GM12878 (cell line): ENCODE measurements at regions not wholly inside any gene's neighbourhood (a gene's known extent, or its start where the extent isn't known, plus 50 kb on each side); places are given as distances from the start of the nearest gene placed in this dataset.

ENCODE experiments used
- ATAC-seq: fragments of 200-7000 bp; cut with Tn5 transposase; 3 replicates; pipeline ENCODE4 v1.9.1; 2020; ENCODE audit warnings: mild to moderate bottlenecking, moderate library complexity
- BruUV-seq: library from RNA; stranded (reverse); fragments of 400-500 nt; replicated peaks from 2 replicates; lab custom pipeline; 2021; lab: Mats Ljungman, UMichigan
- CTCF ChIA-PET: fragments of 300-600 bp; sonication (Branson Sonifier 250); formaldehyde crosslinking; extraction: SDS; loops from one replicate; lab custom pipeline; 2021; ENCODE audit warnings: inconsistent platforms; lab: Yijun Ruan, JAX
- POLR2A ChIA-PET: fragments of 350-600 bp; formaldehyde crosslinking; extraction: SDS; loops from one replicate; lab custom pipeline; 2021; ENCODE audit warnings: inconsistent platforms; lab: Charles Lee
- RAD21 ChIA-PET: fragments of 300-600 bp; sonication (Branson Sonifier 250); formaldehyde crosslinking; loops from one replicate; lab custom pipeline; 2023; ENCODE audit warnings: antibody characterized with exemption; ENCODE audit not compliant: unreplicated experiment; lab: Charles Lee
- SMC1A ChIA-PET: fragments of 300-600 bp; sonication (Branson Sonifier 250); formaldehyde crosslinking; loops from one replicate; lab custom pipeline; 2023; ENCODE audit not compliant: unreplicated experiment, uncharacterized antibody; lab: Charles Lee
- DNase-seq: peaks from one replicate; pipeline ENCODE4 v3.0.0-alpha.2; 2011; ENCODE audit warnings: low read depth, low spot score
- FAIRE-seq: peaks from 3 replicates; lab custom pipeline; 2011; peaks lifted over from hg19 to GRCh38; lab: Jason Lieb, UNC
- H2AFZ ChIP-seq: 2 replicates; pipeline ENCODE4 v1.6.0; 2011; ENCODE audit warnings: low read depth, low read length, control low read depth; ENCODE audit not compliant: control insufficient read depth
- H3K27ac ChIP-seq: 2 replicates; pipeline ENCODE4 v1.5.1; 2011; ENCODE audit warnings: control low read depth; ENCODE audit not compliant: control insufficient read depth, insufficient read depth
- H3K27me3 ChIP-seq, 2 experiments: replicated peaks in 1 of 2; 2 replicates each; pipeline versions ENCODE4 v1.6.0 to v1.6.1; 2011; ENCODE audit warnings: low read length in 1 of 2; ENCODE audit not compliant: control insufficient read depth in 2 of 2, insufficient read depth in 2 of 2
- H3K36me3 ChIP-seq, 2 experiments: 2 replicates each; pipeline ENCODE4 v1.5.1; 2011; ENCODE audit warnings: low read length in 1 of 2; ENCODE audit not compliant: control insufficient read depth in 2 of 2, insufficient read depth in 2 of 2
- H3K4me1 ChIP-seq: 2 replicates; pipeline ENCODE4 v1.6.1; 2011; ENCODE audit warnings: mild to moderate bottlenecking, low read length, moderate library complexity, mixed read lengths; ENCODE audit not compliant: control insufficient read depth, insufficient read depth
- H3K4me2 ChIP-seq: 2 replicates; pipeline ENCODE4 v1.6.0; 2011; ENCODE audit warnings: control low read depth; ENCODE audit not compliant: control insufficient read depth, insufficient read depth
- H3K4me3 ChIP-seq: fragments of 200-600 bp; sonication (generic); 2 replicates; pipeline ENCODE4 v1.5.1; 2016
- H3K79me2 ChIP-seq: 2 replicates; pipeline ENCODE4 v1.6.0; 2011; ENCODE audit warnings: low read length; ENCODE audit not compliant: control insufficient read depth, insufficient read depth
- H3K9ac ChIP-seq: 2 replicates; pipeline ENCODE4 v1.8.0; 2011; ENCODE audit warnings: low read length, control low read depth, mixed read lengths; ENCODE audit not compliant: control insufficient read depth, insufficient read depth
- H3K9me3 ChIP-seq: replicated peaks from 3 replicates; pipeline ENCODE4 v1.5.1; 2011; ENCODE audit warnings: mild to moderate bottlenecking, low read length; ENCODE audit not compliant: control insufficient read depth, insufficient read depth
- H4K20me1 ChIP-seq: 2 replicates; pipeline ENCODE4 v1.6.0; 2011; ENCODE audit not compliant: control insufficient read depth, insufficient read depth
- CBX5 ChIP-seq: sonication (generic); IDR thresholded peaks from 2 replicates; pipeline ENCODE4 v1.6.1; 2016; ENCODE audit warnings: low read depth, moderate library complexity, mild to moderate bottlenecking, inconsistent platforms
- EP300 ChIP-seq, 2 experiments: fragments of 150-350 bp in 1 of 2; IDR thresholded peaks; 2 replicates each; pipeline ENCODE4 v1.6.1; 2011 to 2012; ENCODE audit warnings: low read depth in 2 of 2, low read length in 2 of 2, borderline replicate concordance in 1 of 2, improper control_type of control experiment in 1 of 2, inconsistent platforms in 1 of 2; ENCODE audit not compliant: control insufficient read depth in 1 of 2
- FOS ChIP-seq: IDR thresholded peaks from 3 replicates; pipeline ENCODE4 v1.6.1; 2011; ENCODE audit warnings: borderline replicate concordance; ENCODE audit not compliant: insufficient read length; ENCODE audit errors: extremely low read depth
- IRF4 ChIP-seq: IDR thresholded peaks from 2 replicates; pipeline ENCODE4 v1.6.1; 2011; ENCODE audit warnings: low read depth, low read length
- IRF5 ChIP-seq: fragments of 450-650 bp; IDR thresholded peaks from 2 replicates; pipeline ENCODE4 v1.6.1; 2017; ENCODE audit warnings: borderline replicate concordance
- JUND ChIP-seq: IDR thresholded peaks from 2 replicates; pipeline ENCODE4 v1.6.1; 2012; ENCODE audit warnings: low read depth, mild to moderate bottlenecking, low read length, improper control_type of control experiment, moderate library complexity
- NR2C1 ChIP-seq: fragments of 450-650 bp; IDR thresholded peaks from 2 replicates; pipeline ENCODE4 v1.6.1; 2017; ENCODE audit warnings: antibody characterized with exemption, mild to moderate bottlenecking, moderate library complexity
- NRF1 ChIP-seq: conservative IDR thresholded peaks from 2 replicates; pipeline ENCODE4 v1.6.1; 2011; ENCODE audit warnings: mild to moderate bottlenecking, low read depth, low read length, improper control_type of control experiment
- RBBP5 ChIP-seq: fragments of 200-600 bp; sonication (generic); conservative IDR thresholded peaks from 2 replicates; pipeline ENCODE4 v1.6.1; 2016
- RELB ChIP-seq: fragments of 450-650 bp; IDR thresholded peaks from 2 replicates; pipeline ENCODE4 v1.6.1; 2017; ENCODE audit warnings: low read depth, mild to moderate bottlenecking, moderate library complexity
- SUZ12 ChIP-seq: fragments of 200-600 bp; sonication (generic); IDR thresholded peaks from one replicate; pipeline ENCODE4 v1.6.1; 2018; ENCODE audit warnings: antibody characterized with exemption, mild to moderate bottlenecking; ENCODE audit not compliant: unreplicated experiment
- TARDBP ChIP-seq: IDR thresholded peaks from 2 replicates; pipeline ENCODE4 v1.6.1; 2016; ENCODE audit warnings: borderline replicate concordance
- ZNF217 ChIP-seq: fragments of 450-650 bp; IDR thresholded peaks from 2 replicates; pipeline ENCODE4 v1.6.1; 2017; ENCODE audit warnings: antibody characterized with exemption, mild to moderate bottlenecking
- ZNF384 ChIP-seq: IDR thresholded peaks from 2 replicates; pipeline ENCODE4 v1.6.1; 2012; ENCODE audit warnings: low read depth, mild to moderate bottlenecking, low read length, improper control_type of control experiment, borderline replicate concordance
- WGBS: methylation state at CpG from one replicate; pipeline ENCODE4 v1.1.6; 2016; ENCODE audit warnings: low lambda C conversion rate; ENCODE audit not compliant: insufficient replicate concordance, insufficient coverage; ENCODE audit errors: missing lambda C conversion rate; 5-methylcytosine and 5-hydroxymethylcytosine counted together
- in situ Hi-C: fragments of 300-500 bp; cut with MboI; formaldehyde crosslinking; loops from 9 replicates; pipeline ENCODE4 v1.14.3; 2018; ENCODE audit warnings: mixed read lengths
- intact Hi-C: fragments of 100-400 bp; cut with micrococcal nuclease; formaldehyde crosslinking; loops from one replicate; pipeline ENCODE4 v1.14.2; 2022; ENCODE audit not compliant: unreplicated experiment
- TF ChIP-seq, protein P1 (sequence below): fragments of 450-650 bp; IDR thresholded peaks from 2 replicates; pipeline ENCODE4 v1.6.1; 2018; ENCODE audit warnings: borderline replicate concordance, mild to moderate bottlenecking; ENCODE audit not compliant: partially characterized antibody
- TF ChIP-seq, protein P2 (sequence below): IDR thresholded peaks from 2 replicates; pipeline ENCODE4 v1.6.1; 2012; ENCODE audit warnings: mild to moderate bottlenecking, low read depth, low read length

DNA sequence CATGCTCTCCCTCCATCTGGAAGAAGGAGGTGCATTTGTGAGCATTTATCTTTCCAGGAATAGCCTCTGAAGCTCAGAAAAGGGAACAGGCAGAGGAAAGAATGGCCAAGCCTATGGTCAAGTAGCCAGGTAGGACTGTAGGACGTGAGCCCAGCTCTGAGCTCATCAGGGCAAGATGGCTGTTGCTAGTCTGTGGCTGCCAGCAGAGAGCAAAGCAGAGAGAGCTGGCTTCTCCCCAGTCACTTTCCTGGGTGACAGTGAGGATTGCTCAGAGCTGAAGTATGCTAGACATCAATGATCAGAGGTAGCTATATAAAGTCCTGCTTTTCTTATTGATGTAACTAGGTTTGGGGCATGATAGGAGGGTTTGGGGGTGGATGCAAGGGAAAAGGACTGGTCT, 146.1 kb upstream of the SLC24A5 start:
- RAD21 ChIA-PET: no interaction called here
- no peak for DNase-seq
- Histone ChIP-seq H4K20me1 (no peaks in the 10 kb centered on the region), H3K4me3 (no peak overlapping the region), H3K4me2 (no peak overlapping the region), H2AFZ (no peak overlapping the region), H3K9ac (no peak overlapping the region), H3K79me2 (no peaks in the 10 kb centered on the region), H3K27me3 (peaks cover 0 to 2% of the 10 kb centered on the region in 2 experiments; a peak in 2 of 4 replicates), H3K4me1 (no peaks in the 10 kb centered on the region), H3K36me3 (no peaks in the 10 kb centered on the region), H3K9me3 (no peaks in the 10 kb centered on the region), H3K27ac (no peak overlapping the region)
- CTCF ChIA-PET: interaction anchor here (1.6 kb wide), 1 partner anchor 263 kb away, joined by 5 read pairs; no protein-coding TSS in a partner anchor
- intact Hi-C loops (no loop called here), in situ Hi-C loops (loop anchor here (5.0 to 25.0 kb wide), 2 partner anchors 267 to 1662 kb away; no protein-coding TSS in a partner anchor)
- no peak for ATAC-seq
- SMC1A ChIA-PET: interaction anchor here (1.2 kb wide), 1 partner anchor 303 kb away, joined by 3 read pairs; no protein-coding TSS in a partner anchor
- WGBS: 0% methylated on average over 1 of the region's 1 CpG
- POLR2A ChIA-PET: no interaction called here
- BruUV-seq: no TSS peak
- no peak for TF ChIP-seq SUZ12
- TF ChIP-seq IRF5: no peak
- TF ChIP-seq JUND: no peak
- no peak for TF ChIP-seq RELB
- no peak for TF ChIP-seq NRF1
- no peak for TF ChIP-seq IRF4
- TF ChIP-seq NR2C1: no peak
- TF ChIP-seq TARDBP: no peak
- TF ChIP-seq RBBP5: no peak
- TF ChIP-seq, protein P1, sequence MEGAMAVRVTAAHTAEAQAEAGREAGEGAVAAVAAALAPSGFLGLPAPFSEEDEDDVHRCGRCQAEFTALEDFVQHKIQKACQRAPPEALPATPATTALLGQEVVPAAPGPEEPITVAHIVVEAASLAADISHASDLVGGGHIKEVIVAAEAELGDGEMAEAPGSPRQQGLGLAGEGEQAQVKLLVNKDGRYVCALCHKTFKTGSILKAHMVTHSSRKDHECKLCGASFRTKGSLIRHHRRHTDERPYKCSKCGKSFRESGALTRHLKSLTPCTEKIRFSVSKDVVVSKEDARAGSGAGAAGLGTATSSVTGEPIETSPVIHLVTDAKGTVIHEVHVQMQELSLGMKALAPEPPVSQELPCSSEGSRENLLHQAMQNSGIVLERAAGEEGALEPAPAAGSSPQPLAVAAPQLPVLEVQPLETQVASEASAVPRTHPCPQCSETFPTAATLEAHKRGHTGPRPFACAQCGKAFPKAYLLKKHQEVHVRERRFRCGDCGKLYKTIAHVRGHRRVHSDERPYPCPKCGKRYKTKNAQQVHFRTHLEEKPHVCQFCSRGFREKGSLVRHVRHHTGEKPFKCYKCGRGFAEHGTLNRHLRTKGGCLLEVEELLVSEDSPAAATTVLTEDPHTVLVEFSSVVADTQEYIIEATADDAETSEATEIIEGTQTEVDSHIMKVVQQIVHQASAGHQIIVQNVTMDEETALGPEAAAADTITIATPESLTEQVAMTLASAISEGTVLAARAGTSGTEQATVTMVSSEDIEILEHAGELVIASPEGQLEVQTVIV: no peak
- no peak for TF ChIP-seq ZNF217
- TF ChIP-seq EP300 (IDR thresholded peaks at IDR 0.05; ENCODE audit: borderline replicate concordance in 1 of 2, control insufficient read depth in 1 of 2, low read depth in 2 of 2, low read length in 2 of 2): no peak
- TF ChIP-seq, protein P2, sequence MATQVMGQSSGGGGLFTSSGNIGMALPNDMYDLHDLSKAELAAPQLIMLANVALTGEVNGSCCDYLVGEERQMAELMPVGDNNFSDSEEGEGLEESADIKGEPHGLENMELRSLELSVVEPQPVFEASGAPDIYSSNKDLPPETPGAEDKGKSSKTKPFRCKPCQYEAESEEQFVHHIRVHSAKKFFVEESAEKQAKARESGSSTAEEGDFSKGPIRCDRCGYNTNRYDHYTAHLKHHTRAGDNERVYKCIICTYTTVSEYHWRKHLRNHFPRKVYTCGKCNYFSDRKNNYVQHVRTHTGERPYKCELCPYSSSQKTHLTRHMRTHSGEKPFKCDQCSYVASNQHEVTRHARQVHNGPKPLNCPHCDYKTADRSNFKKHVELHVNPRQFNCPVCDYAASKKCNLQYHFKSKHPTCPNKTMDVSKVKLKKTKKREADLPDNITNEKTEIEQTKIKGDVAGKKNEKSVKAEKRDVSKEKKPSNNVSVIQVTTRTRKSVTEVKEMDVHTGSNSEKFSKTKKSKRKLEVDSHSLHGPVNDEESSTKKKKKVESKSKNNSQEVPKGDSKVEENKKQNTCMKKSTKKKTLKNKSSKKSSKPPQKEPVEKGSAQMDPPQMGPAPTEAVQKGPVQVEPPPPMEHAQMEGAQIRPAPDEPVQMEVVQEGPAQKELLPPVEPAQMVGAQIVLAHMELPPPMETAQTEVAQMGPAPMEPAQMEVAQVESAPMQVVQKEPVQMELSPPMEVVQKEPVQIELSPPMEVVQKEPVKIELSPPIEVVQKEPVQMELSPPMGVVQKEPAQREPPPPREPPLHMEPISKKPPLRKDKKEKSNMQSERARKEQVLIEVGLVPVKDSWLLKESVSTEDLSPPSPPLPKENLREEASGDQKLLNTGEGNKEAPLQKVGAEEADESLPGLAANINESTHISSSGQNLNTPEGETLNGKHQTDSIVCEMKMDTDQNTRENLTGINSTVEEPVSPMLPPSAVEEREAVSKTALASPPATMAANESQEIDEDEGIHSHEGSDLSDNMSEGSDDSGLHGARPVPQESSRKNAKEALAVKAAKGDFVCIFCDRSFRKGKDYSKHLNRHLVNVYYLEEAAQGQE: no peak
- TF ChIP-seq CBX5: no peak
- no peak for TF ChIP-seq ZNF384
- no peak for TF ChIP-seq FOS
- TF ChIP-seq, all 136 proteins: peak for 0
- FAIRE-seq: no peak
